Astrocyte (in vitro differentiated cells and primary cell): ENCODE measurements at regions not wholly inside any gene's neighbourhood (a gene's known extent, or its start where the extent isn't known, plus 50 kb on each side); places are given as distances from the start of the nearest gene placed in this dataset.
A peak's percentile ranks its signal among the peaks of the same experiment; 100 is the strongest.

Source experiments
- DNase-seq: peaks from one replicate; pipeline ENCODE4 v3.0.0-alpha.2; 2010; ENCODE audit warnings: low read depth
- FAIRE-seq: peaks from 2 replicates; lab custom pipeline; 2011; peaks lifted over from hg19 to GRCh38; lab: Jason Lieb, UNC
- H2AFZ ChIP-seq: 2 replicates; pipeline ENCODE4 v1.6.0; 2012; ENCODE audit warnings: low read depth, low read length, inconsistent platforms
- H3K27ac ChIP-seq: 2 replicates; pipeline ENCODE4 v1.5.1; 2011; ENCODE audit warnings: low read depth, low read length, inconsistent platforms
- H3K27me3 ChIP-seq: 2 replicates; pipeline ENCODE4 v1.6.0; 2011; ENCODE audit warnings: low read length, inconsistent platforms; ENCODE audit not compliant: insufficient read depth
- H3K36me3 ChIP-seq: 2 replicates; pipeline ENCODE4 v1.5.1; 2011; ENCODE audit warnings: low read length, inconsistent platforms; ENCODE audit not compliant: insufficient read depth
- H3K4me1 ChIP-seq: 2 replicates; pipeline ENCODE4 v1.5.1; 2011; ENCODE audit warnings: low read length, inconsistent platforms; ENCODE audit not compliant: insufficient read depth
- H3K4me2 ChIP-seq: 2 replicates; pipeline ENCODE4 v1.6.0; 2012; ENCODE audit warnings: low read length, inconsistent platforms
- H3K4me3 ChIP-seq: 2 replicates; pipeline ENCODE4 v1.5.1; 2011; ENCODE audit warnings: low read depth, mild to moderate bottlenecking, low read length, inconsistent platforms; ENCODE audit not compliant: insufficient read depth
- H3K79me2 ChIP-seq: 2 replicates; pipeline ENCODE4 v1.6.0; 2012; ENCODE audit warnings: mild to moderate bottlenecking, low read length, inconsistent platforms; ENCODE audit not compliant: insufficient read depth
- H3K9ac ChIP-seq: 2 replicates; pipeline ENCODE4 v1.6.0; 2012; ENCODE audit warnings: mild to moderate bottlenecking, low read length, inconsistent platforms
- H3K9me3 ChIP-seq: 2 replicates; pipeline ENCODE4 v1.5.1; 2012; ENCODE audit warnings: low read depth, mild to moderate bottlenecking, low read length, inconsistent platforms; ENCODE audit not compliant: insufficient read depth
- H4K20me1 ChIP-seq: 2 replicates; pipeline ENCODE4 v1.6.0; 2012; ENCODE audit warnings: low read length, inconsistent platforms; ENCODE audit not compliant: insufficient read depth
- H3K27ac Mint-ChIP-seq: one replicate; pipeline ENCODE4 v1.8.0; 2021; ENCODE audit warnings: mild to moderate bottlenecking, mixed read lengths; ENCODE audit not compliant: unreplicated experiment
- H3K27me3 Mint-ChIP-seq: one replicate; pipeline ENCODE4 v1.8.0; 2021; ENCODE audit warnings: low read depth, mixed read lengths; ENCODE audit not compliant: unreplicated experiment
- H3K36me3 Mint-ChIP-seq: one replicate; pipeline ENCODE4 v1.8.0; 2021; ENCODE audit warnings: low read depth, mixed read lengths; ENCODE audit not compliant: unreplicated experiment
- H3K4me1 Mint-ChIP-seq: one replicate; pipeline ENCODE4 v1.8.0; 2021; ENCODE audit warnings: low read depth, mixed read lengths; ENCODE audit not compliant: unreplicated experiment
- H3K4me3 Mint-ChIP-seq: one replicate; pipeline ENCODE4 v1.8.0; 2021; ENCODE audit warnings: mild to moderate bottlenecking, moderate library complexity, mixed read lengths; ENCODE audit not compliant: unreplicated experiment
- H3K9me3 Mint-ChIP-seq: one replicate; pipeline ENCODE4 v1.8.0; 2021; ENCODE audit warnings: mild to moderate bottlenecking, mixed read lengths; ENCODE audit not compliant: unreplicated experiment
- CTCF ChIP-seq: IDR thresholded peaks from 2 replicates; pipeline ENCODE4 v1.5.1; 2011; ENCODE audit warnings: low read depth, mild to moderate bottlenecking, inconsistent platforms, low read length, moderate library complexity; ENCODE audit not compliant: insufficient read depth
- EZH2 ChIP-seq: IDR thresholded peaks from 2 replicates; pipeline ENCODE4 v1.6.1; 2012; ENCODE audit warnings: mild to moderate bottlenecking, low read length, inconsistent platforms; ENCODE audit not compliant: insufficient read depth

- DNase-seq: no peak
- no peak for TF ChIP-seq EZH2
- TF ChIP-seq CTCF: peak; percentile 24
- H3K4me3 Mint-ChIP-seq: no peak overlapping the region
Measured at GRCh38 chr5:164597293-164597900, 1092.0 kb downstream of the MAT2B start.

GRCh38 chr5:164600274-164600673, 1094.9 kb downstream of the MAT2B start:
- Histone ChIP-seq H3K4me1 (no peaks in the 10 kb centered on the region), H3K36me3 (no peaks in the 10 kb centered on the region), H3K4me2 (no peak overlapping the region), H2AFZ (no peak overlapping the region), H3K9ac (no peak overlapping the region), H3K27ac (no peak overlapping the region), H3K27me3 (no peaks in the 10 kb centered on the region), H4K20me1 (no peaks in the 10 kb centered on the region), H3K79me2 (no peaks in the 10 kb centered on the region), H3K9me3 (no peaks in the 10 kb centered on the region), H3K4me3 (no peak overlapping the region)
- H3K4me1 Mint-ChIP-seq: no peaks in the 10 kb centered on the region
- DNase-seq (peak; percentile 17), FAIRE-seq (no peak)
- H3K27ac Mint-ChIP-seq: no peak overlapping the region
- H3K27me3 Mint-ChIP-seq: no peaks in the 10 kb centered on the region
- no peak for TF ChIP-seq EZH2
- TF ChIP-seq CTCF: no peak
- no peaks in the 10 kb centered on the region for H3K9me3 Mint-ChIP-seq
- H3K4me3 Mint-ChIP-seq: no peak overlapping the region
- no peaks in the 10 kb centered on the region for H3K36me3 Mint-ChIP-seq

More at GRCh38 chr5:164597293-164597900, 1092.0 kb downstream of the MAT2B start:
- H3K4me3 ChIP-seq: no peak overlapping the region
- H3K27ac ChIP-seq: no peak overlapping the region
- FAIRE-seq: no peak
- no peaks in the 10 kb centered on the region for H4K20me1 ChIP-seq
- H2AFZ ChIP-seq: no peak overlapping the region
- Mint-ChIP-seq H3K27ac (no peak overlapping the region), H3K36me3 (no peaks in the 10 kb centered on the region), H3K27me3 (no peaks in the 10 kb centered on the region), H3K9me3 (no peaks in the 10 kb centered on the region), H3K4me1 (no peaks in the 10 kb centered on the region)
- H3K27me3 ChIP-seq: no peaks in the 10 kb centered on the region
- H3K4me2 ChIP-seq: no peak overlapping the region
- no peak overlapping the region for H3K9ac ChIP-seq
- H3K79me2 ChIP-seq: no peaks in the 10 kb centered on the region
- H3K9me3 ChIP-seq: no peaks in the 10 kb centered on the region
- no peaks in the 10 kb centered on the region for H3K36me3 ChIP-seq
- H3K4me1 ChIP-seq: no peaks in the 10 kb centered on the region

GRCh38 chr5:164600929-164601535, 1095.6 kb downstream of the MAT2B start:
- no peaks in the 10 kb centered on the region for H3K9me3 Mint-ChIP-seq
- Histone ChIP-seq H4K20me1 (no peaks in the 10 kb centered on the region), H3K4me1 (no peaks in the 10 kb centered on the region), H3K9me3 (no peaks in the 10 kb centered on the region), H3K79me2 (no peaks in the 10 kb centered on the region), H2AFZ (no peak overlapping the region), H3K4me2 (no peak overlapping the region), H3K4me3 (no peak overlapping the region), H3K9ac (no peak overlapping the region), H3K27ac (no peak overlapping the region), H3K36me3 (no peaks in the 10 kb centered on the region), H3K27me3 (no peaks in the 10 kb centered on the region)
- FAIRE-seq: no peak
- no peaks in the 10 kb centered on the region for H3K27me3 Mint-ChIP-seq
- H3K27ac Mint-ChIP-seq: no peak overlapping the region
- H3K4me1 Mint-ChIP-seq: no peaks in the 10 kb centered on the region
- no peak for TF ChIP-seq CTCF
- TF ChIP-seq EZH2: no peak
- no peak for DNase-seq
- H3K36me3 Mint-ChIP-seq: no peaks in the 10 kb centered on the region
- H3K4me3 Mint-ChIP-seq: no peak overlapping the region
